GM21381 (cell line): ENCODE measurements at regions not wholly inside any gene's neighbourhood (a gene's known extent, or its start where the extent isn't known, plus 50 kb on each side); places are given as distances from the start of the nearest gene placed in this dataset.

Experiments
- ATAC-seq: cut with Tn5 transposase; IDR thresholded peaks from one replicate; pipeline ENCODE4 v1.9.1; 2021; ENCODE audit warnings: mild to moderate bottlenecking, moderate library complexity; ENCODE audit not compliant: unreplicated experiment

DNA sequence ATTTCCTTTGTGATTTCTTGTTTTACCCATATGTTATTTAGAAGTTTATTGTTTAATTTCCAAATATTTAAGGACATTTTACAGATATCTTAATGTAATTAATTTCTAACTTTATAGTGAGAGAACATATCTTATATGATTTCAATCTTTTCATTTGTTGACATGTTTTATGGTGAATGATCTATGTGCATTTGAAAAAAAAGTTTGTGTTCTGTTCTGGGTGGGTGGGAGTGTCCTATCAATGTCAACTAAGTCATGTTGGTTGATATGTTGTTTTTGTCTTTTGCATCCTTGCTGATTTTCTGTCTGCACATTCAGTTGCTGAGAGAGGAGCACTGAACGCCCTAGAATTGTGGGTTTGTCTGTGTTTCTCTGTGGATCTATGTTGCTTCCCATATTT is 50.3 kb upstream of the CBFA2T3 start:
- ATAC-seq, result no peak

- peak; percentile 77 for ATAC-seq
Observed at GRCh38 chr16:89031715-89032659, 55.0 kb upstream of the CBFA2T3 start.

DNA sequence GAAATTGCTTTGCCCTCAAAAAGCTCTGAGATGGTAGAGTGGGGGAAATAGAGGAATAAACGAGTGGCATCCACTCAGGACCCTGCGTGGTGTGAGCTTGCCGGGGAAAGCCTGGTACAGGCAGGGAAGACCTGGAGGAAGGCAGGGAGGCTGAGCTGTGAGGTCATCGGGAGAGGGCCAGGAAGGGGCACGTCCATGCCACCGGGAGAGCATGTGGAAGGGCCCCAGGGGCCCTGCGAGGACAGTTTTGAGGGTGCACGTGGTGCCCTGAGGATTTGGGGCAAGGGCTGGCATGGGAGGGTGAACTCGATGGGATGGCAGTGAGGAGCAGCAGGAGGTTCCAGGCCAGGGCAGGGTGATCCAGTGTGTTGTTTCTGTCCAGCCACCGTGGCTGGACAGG is 56.3 kb upstream of the CBFA2T3 start:
- ATAC-seq, result no peak

DNA sequence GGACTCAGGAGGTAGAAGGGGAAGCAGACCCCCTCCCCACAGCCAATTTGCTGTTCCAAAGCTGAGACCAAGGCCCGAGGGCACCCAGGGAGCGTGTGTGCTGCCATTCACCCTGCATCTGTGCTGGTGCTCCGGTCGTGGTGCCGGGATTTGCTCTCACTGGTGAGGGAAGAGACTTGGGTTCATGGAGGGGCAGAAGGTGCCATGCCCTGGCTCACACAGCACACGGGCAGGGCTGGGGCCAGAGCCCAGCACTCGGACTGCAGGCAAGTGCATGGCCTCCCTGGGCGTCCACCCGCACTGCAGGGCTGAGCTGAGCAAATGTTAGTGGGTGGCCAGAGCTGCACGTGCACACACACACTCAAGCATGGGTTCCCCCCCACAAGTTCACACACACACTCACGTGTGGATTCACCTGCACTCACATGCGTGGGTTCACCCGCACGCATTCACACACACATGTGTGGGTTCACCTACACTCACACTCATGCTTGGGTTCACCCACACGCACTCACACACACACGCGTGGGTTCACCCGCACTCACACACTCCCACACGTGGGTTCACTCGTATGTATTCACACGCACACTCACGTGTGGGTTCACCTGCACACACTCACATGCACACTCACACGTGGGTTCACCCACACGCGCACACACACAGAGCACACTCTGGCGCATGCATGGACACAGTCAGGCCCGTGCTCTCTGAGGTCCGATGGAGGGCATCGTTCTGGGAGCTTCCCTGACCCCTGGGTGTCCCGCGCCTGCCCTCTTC is 57.0 kb upstream of the CBFA2T3 start:
- ATAC-seq, result no peak

DNA sequence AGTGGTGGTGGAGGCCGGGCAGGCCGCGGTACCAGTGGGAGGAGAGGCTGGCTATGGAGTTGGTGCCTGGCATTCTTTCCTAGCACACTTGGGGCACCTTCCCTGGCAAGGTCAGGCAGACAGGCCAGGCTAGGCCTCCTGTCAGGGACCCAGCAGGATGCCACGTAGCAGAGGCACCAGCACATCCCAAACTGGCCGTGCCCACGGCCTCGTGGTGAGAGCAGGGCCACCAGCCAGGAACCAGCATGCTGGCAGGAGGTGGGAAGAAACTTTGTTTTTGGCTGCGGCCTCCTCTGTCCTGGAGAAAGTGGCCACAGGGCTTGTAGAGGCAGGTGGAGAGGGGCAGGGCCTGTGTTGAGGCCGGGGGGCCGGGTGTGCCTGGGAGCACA is 57.6 kb upstream of the CBFA2T3 start:
- no peak for ATAC-seq

DNA sequence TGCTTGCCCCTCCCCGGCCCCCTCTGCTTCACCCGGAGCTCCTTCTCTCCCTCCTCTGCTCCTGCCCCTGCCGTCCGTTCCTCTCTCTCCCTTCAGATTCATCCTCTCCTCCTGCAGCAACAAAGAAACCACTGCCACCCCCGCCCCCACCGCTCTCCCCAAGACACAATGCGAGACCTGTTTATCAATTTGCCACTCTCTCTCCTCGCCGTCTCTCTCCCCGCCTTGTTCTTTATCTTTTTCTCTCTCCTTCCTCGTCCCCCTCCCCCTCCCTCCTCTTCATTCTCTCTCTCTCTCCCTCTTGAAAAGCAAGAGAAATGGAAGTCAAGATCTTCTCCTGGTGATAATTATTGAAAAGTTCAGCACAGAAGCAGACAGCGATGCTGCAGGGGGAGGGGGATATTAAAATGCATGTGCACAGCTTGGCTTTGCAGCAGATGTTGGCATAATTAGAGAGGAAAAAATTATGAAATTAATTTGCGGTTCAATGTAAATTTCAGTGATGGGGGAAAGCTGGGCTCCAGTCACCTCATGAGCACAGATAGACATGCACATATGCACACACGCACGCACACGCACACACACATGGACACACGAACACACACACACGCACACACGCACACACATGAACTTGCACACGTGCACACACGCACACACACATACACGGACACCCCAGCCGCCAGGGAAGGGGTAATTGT is 58.1 kb upstream of the CBFA2T3 start:
- ATAC-seq, result no peak

GRCh38 chr16:89035669-89036570 is 57.7 kb upstream of the ACSF3 start:
- no peak for ATAC-seq

GRCh38 chr16:89036776-89037175 is 56.9 kb upstream of the ACSF3 start:
- no peak for ATAC-seq

GRCh38 chr16:89037261-89038152 is 56.1 kb upstream of the ACSF3 start:
- no peak for ATAC-seq

DNA sequence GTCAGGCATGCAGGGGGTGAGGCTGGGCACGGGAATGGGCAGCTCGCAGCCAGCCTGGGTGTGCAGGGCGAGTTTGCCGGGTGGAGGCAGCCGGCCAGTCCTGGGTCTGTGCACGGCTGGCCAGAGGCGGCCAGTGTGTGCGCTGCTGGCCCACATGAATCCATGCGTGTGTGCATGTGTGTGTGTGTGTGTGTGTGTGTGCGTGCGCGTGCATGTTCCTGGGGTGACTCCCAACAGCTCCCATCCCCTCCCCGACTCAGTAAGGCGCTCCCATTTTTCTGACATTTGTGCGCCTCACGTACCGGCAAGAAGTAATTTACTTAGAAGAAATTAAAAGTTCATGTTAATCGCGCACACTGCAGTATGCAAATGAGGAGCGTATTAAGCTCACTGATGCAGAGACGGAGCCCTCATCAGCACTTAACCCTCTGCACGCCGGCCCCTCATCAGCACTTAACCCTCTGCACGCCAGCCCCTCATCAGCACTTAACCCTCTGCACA is 55.4 kb upstream of the ACSF3 start:
- no peak for ATAC-seq

DNA sequence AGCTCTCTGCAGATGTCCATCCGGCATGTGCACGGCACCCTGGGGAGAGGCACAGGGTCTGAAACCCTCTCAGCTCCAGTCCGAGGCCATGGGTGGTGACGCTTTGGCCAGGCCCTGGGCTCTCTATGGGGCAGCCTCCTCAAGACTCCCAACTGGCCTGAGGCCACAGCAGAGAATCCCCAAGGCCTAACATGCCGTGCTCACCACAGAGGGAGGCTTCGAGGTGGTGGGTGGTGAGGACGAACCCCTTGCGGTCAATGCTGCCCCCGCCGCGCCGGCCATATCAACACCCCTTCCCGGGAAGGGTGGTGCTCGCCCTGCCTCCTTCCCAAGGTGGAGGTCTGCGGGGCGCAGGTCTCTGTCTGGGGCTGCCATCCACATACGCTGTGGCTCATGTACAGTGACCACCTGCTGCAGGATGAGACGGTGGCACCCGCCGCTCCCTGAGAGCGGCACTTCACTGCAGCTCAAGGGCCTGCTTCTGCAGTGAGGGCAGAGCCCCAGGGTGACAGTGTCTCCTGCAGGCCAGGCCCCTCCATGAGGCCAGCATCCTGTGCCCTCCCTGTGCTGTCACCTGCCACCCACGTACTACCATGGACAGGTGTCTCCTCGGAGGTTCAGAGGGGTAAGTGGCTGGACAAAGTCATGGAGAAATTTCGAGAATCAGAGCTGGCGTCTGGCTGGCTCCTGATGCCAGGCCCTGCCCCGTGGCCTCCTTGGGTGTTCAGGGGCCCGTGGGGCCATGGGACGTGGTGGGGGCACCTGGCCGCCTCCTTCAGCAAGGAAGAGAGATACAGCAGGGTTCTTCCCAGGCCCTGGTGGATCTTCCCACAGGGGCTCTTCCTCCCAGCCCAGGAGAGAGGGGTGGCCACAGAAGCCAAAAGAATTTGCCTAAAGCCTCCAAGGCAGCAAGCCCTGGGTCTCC is 54.6 kb upstream of the ACSF3 start:
- ATAC-seq, result no peak

GRCh38 chr16:89039756-89040155 is 53.9 kb upstream of the ACSF3 start:
- no peak for ATAC-seq

DNA sequence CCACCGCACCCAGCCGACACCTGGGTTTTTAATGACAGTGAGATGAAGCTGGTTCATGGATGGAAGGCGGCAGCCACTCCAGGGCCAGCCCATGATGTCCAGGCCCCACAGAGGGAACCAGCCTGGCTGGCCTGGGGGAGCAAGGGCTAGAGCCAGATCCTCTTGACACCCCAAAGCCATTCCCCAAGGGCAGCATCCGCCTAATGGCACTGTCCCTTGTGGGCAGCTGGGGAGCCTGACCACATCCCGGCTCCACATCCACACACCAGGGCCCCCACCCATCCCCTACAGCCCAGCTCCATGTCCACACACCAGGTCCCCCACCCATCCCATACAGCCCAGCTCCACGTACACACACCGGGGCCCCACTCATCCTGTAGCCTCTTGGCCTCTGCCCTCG is 53.3 kb upstream of the ACSF3 start:
- no peak for ATAC-seq

DNA sequence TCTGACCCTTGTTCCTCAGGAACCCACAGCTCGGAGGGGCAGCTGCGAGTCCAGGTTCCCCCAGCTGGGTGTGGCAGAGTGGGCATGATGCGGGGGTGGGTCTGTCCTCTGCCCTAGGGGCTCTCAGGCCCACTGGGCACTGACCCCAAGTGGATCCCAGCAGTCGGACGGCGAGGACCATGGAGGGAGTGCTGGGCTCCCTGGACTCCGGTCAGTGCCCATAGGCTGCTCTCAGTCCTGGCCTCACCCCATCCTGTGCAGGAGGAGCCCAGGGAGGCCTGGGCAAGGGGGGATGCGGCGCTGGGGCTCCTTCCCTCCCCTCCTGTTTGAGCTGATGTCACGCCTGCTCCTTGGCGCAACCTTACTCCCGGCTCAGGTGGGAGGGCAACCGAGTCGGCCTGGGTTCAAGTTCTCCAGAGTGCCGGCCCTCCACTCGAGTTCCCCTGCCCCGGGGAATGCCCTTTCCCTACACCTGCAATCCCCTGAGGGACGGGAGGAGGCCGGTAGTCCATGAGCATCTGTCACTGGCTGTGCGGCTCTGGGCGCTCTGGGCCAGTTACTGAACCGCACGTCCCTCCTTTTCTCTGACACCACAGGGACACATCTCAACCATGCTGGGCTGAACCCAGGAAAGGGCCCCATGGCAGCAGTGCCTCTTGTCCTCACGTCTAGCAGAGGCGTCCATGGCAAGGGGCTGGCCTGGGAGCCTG is 52.6 kb upstream of the ACSF3 start:
- no peak for ATAC-seq

- ATAC-seq, result no peak
Observed at GRCh38 chr16:89041571-89042481, 51.8 kb upstream of the ACSF3 start.

- no peak for ATAC-seq
Observed at GRCh38 chr16:89042711-89043551, 50.7 kb upstream of the ACSF3 start.
